Limb (tissue), 2 donors: ENCODE measurements at regions not wholly inside any gene's neighbourhood (a gene's known extent, or its start where the extent isn't known, plus 50 kb on each side); places are given as distances from the start of the nearest gene placed in this dataset.
"Not testable (repeated sequence)": the region's sequence is repeated elsewhere in the genome, so short reads cannot be mapped to it uniquely, and the experiment has no call there.

ENCODE experiments used
- DNase-seq, 2 donors: peaks; one replicate each; pipeline ENCODE4 v3.0.0-alpha.2; 2016; ENCODE audit errors: extremely low spot score in 2 of 2

DNA sequence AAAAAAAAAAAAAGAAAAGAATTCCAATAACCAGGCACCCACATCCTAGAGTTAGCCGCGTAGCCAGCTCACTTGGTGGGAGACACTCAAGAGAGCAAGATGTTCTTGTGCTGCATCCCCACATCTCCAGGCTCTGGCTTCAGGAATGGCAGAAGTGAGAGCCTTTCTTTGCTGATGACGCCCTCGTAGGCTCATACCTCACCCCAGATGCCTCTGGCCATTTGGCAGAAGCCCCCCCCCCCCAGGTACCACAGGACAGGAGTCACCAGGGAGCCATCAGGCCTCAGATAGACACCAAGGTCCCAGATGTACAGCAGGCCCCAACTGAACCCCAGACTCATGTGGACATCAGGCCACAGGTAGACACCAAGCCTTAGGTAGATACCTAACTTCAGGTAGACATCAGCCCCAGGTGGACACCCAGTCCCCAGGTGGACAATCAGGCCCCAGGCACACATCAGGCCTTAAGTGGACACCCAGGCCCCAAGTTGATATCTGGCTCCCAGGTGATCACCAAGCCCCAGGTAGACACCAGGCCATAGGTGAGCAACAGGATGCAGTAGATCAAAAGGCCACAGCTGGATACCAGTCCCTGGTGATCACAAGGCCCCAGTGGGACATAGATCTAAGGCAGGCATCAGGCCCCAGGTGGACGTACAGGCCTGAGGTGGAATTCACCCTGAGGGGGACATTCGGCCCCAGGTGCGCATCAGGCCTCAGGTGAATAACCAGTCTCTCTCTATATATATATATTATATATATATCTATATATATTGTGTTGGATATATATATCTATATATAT, 202.5 kb downstream of the POTEM start:
- peak in 1 of 2 donors; percentile 6 for DNase-seq

DNA sequence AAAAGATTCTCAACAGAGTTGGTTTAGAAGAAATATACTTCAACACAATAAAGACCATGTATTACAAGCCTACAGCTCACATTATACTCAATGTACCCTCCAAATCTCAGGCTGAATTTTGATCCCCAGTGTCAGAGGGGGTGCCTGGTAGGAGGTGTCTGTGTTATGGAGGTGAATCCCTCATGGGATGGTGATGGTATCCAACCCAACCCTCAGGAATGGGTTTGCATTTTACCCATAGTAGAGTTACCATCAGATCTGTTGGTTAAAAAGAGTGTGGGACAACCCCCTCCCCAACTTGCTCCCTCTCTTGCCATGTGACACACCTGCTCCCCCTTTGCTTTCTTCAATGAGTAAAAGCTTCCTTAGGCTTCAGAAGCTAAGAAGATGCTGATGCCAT, 205.5 kb downstream of the POTEM start:
- DNase-seq: not testable (repeated sequence)

DNA sequence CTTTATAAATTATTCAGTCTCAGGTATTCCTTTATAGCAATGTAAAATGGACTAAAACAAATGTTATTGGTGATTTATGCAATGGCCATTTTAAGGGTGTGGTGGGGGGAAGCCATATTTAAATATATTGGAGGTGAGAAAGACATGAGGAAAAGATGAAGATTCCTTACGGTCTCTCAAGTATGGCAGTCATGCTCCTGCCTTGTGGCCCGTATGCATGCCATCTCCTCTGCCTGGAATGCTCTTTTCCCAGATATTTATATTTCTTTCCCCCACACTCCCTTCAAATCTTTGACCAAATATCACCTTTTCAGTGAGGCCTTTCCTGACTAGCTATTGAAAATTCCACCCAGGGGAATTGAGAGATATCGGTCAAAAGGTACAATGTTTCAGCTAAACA, 206.0 kb downstream of the POTEM start:
- DNase-seq: not testable (repeated sequence)

DNA sequence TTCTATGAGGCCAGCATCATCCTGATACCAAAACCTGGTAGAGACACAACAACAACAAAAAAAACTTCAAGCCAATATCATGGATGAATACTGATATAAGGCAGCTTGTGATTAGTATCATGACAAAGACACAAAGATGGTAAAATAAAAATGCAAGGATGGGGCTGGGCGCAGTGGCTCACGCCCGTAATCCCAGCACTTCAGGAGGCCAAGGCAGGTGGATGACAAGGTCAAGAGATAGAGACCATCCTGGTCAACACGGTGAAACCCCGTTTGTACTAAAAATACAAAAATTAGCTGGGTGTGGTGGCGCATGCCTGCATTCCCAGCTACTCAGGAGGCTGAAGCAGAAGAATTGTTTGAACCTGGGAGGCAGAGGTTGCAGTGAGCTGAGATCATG, 210.2 kb downstream of the POTEM start:
- DNase-seq: not testable (repeated sequence)

DNA sequence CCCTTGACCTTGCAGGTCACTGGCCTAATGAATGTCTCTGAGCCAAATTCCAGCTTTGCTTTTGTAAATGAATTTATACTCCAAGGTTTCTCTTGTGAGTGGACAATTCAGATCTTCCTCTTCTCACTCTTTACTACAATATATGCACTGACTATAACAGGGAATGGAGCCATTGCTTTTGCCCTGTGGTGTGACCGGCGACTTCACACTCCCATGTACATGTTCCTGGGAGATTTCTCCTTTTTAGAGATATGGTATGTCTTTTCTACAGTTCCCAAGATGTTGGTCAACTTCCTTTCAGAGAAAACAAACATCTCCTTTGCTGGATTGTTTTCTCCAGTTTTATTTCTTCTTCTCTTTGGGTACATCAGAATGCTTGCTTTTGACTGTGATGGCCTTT, 213.1 kb downstream of the POTEM start:
- DNase-seq: not testable (repeated sequence)

DNA sequence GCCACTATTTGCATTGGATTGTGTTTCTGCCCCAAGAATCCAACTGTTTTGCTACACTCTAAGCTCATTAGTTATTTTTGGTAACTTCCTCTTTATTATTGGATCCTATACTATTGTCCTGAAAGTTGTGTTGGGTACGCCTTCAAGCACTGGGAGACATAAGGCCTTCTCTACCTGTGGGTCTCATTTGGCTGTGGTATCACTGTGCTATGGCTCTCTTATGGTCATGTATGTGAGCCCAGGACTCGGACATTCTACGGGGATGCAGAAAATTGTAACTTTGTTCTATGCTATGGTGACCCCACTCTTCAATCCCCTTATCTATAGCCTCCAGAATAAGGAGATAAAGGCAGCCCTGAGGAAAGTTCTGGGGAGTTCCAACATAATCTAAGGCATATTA, 213.6 kb downstream of the POTEM start:
- DNase-seq: not testable (repeated sequence)

DNA sequence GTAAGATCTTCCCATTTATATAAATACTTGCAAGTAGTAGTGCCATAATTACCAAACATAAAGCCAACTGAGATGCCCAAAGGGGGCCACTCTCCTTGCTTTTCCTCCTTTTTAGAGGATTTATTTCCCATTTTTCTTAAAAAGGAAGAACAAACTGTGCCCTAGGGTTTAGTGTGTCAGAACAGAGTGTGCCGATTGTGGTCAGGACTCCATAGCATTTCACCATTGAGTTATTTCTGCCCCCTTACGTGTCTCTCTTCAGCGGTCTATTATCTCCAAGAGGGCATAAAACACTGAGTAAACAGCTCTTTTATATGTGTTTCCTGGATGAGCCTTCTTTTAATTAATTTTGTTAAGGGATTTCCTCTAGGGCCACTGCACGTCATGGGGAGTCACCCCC, 227.9 kb downstream of the POTEM start:
- not testable (repeated sequence) for DNase-seq

DNA sequence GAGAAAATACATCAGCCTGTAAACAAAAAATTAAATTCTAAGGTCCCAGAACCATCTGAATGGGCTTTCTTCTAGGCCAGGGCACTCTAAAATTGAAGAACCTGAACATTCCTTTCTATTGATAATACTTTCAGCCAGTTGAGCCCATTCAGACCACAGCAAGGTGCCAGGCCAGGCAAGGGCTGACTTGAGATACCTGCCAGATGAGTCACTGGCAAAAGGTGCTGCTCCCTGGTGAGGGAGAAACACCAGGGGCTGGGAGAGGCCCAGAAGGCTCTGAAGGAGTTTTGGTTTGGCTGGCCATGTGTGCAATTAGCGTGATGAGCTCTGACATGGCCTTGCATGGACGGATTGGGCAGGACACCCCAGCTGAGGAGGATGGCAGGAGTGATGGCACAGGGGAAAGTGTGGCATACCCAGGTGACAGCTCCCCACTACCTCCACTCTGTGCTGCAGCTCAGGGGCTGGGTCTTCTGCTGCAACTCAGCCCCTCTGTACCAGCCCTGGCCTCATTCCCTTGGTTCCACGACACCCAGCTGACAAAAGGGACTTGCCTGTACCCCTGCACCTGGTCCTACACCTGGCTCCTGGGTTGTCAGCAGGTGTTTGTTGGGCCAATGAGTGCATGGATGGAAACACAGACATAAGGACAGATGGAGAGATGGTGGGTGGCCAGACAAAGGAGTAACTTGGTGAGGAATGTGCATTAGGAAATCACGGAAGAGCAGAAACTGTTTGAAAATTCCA, 230.4 kb downstream of the POTEM start:
- not testable (repeated sequence) for DNase-seq

DNA sequence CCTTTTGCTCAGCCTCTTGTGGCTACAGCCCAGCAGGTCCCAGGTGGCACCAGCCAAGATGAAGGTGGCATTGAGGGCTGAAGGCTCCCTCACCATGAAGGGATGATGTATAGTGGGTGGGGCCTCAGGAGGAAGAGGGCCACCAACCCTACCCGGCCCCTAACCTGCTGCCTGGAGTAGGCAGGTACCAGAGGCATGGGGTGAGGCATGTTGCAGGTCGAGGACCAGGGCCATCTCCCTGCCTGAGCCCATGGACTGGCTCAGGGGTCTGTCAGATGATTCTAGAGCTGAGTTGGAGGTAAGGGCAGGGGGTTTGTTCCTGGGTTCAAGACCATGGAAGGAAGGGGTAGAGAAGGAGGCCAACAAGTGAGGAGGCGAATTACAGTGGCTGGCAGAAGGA, 231.1 kb downstream of the POTEM start:
- not testable (repeated sequence) for DNase-seq

DNA sequence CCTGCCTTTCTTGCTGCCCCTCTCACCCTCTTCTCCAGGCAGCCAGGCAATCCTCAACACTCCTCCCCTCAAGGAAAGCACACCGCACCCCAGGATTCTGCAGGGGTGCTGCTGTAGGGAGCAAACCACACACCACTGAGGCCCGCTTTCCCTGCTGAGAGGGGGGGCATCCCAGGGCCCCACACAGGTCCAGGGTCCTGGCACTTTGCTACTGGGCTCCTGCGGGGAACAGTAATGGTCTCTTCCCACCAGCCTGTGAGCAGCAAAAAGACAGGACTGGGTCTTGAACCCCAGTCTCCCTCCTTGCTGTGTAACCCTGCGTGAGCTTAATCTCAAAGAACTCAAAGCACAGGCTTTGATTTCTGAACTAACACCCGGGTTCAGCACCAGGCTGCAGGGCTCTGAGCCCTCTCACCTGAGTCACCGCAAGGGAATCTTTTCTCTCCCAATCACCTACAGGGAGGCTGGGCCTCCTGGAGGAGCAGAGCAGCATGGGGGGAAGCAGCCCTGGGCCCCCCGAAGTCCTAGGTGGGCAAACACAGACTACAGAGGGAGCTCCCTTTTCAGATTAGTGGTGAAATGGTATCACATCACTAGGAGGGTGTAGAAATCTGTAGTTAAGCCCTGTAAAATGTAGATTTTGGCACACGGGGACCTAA, 232.6 kb downstream of the POTEG start:
- DNase-seq: not testable (repeated sequence)

DNA sequence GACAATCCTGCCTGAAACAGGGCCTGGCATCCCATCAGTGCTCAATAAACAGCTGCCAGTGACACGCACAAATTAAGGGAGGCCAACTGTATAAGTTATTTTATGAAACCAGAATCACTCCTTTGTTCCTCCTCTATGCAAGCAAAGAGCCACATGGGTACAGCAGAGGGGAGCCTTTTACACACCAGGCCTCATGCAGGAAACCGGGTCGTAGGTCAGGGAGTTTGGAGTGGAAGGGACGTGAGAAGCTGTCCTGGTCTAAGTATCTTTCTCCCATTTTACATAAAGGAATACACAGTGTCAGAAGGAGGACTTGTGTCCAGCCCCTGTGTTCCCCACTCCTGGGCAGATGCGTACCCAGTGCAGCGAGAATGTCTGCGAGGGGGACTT, 232.1 kb downstream of the POTEG start:
- not testable (repeated sequence) for DNase-seq

DNA sequence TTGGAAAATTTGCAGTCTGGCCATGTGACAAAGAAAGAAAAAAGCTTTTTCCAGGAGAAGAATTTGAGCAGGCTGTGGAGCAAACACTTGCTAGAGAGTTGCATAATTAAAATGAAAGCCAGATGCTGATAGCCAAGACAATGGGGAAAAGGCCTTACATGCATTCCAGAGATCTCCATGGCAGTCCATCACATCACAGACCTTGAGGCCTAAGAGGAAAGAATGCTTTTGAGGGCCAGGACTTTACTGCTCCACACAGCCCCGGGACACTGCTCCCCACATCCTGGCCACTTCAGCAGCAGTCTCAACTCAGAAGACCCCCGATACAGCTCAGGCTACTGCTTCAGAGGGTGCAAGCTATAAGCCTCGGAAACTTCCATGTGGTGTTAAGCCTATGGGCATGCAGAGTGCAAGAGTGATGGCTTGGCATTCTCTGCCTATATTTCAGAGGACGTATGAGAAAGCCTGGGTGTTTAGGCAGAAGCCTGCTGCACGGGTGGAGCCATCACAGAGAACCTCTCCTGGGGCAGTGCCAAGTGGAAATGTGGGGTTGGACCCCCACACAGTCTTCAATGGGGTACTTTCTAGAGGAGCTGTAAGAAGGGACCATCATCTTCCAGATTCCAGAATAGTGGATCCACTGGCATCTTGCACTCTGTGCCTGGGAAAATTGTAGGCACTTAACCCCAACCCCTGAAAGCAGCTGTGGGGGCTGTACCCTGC, 230.7 kb downstream of the POTEG start:
- not testable (repeated sequence) for DNase-seq

DNA sequence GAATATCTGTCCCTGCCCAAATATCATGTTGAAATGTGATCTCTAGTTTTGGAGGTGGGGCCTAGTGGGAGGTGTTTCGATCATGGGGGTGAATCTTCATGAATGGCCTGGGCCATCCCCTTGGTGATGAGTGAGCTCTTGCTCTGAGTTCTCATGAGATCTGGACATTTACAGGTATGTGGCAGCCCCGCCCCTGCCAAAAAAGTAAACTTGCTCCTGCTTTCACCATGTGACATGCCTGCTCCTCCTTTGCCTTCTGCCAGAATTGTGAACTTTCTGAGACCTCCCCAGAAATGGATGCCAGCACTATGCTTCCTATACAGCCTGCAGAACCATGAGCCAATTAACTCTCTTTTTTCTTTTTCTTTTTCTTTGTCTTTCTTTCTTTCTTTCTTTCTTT, 229.3 kb downstream of the POTEG start:
- not testable (repeated sequence) for DNase-seq

DNA sequence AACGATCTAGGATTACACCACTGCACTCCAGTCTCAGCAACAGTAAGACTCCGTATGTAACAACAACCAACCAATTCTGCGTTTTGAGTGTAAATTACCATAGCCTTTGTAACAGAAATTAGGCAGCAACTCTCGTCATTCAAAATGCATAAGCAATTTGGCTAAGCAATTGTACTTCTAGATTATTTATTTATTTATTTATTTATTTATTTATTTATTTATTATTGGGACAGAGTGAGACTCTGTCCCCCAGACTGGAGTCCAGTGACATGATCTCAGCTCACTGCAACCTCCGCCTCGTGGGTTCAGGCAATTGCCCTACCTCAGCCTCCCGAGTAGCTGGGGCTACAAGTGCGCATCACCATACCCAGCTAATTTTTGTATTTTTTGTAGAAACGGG, 217.7 kb downstream of the POTEG start:
- not testable (repeated sequence) for DNase-seq

DNA sequence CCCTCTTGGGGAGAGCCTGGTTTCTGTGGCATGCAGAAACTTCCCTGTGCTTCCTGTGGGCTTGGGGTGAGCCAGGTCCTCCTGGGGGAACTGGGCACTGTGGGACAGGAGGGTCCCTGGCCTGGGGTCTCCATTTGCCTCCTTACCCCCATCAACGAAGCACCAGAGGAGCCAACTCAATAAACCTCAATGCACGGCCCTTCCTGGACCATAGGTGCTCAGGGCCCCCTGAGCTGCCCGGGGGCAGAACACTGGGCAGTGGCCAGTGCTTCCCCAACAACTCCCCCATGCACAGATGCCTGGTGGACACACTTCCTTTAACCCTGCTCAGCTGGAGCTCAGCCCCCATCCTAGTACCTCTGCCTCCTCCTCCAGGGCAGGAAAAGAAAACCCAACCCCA, 214.7 kb downstream of the POTEG start:
- DNase-seq: not testable (repeated sequence)

DNA sequence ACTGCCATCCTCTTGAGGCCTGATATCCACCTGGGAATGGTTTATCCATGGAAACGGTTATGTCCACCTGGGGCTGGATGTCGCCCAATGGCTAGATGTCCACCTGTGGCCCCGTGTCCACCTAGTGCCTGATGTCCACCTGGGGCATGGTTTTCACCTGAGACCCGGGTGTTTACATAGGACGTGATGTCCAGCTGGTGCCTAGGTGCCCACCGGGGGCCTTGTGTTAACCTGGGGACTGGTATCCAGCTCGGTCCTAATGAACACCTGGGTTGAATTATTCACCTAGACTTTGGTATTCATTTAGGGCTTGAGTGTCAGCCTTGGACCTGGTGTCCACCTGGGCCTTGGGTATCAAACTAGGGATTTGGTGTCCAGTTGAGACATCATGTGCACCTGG, 202.7 kb downstream of the POTEG start:
- not testable (repeated sequence) for DNase-seq

DNA sequence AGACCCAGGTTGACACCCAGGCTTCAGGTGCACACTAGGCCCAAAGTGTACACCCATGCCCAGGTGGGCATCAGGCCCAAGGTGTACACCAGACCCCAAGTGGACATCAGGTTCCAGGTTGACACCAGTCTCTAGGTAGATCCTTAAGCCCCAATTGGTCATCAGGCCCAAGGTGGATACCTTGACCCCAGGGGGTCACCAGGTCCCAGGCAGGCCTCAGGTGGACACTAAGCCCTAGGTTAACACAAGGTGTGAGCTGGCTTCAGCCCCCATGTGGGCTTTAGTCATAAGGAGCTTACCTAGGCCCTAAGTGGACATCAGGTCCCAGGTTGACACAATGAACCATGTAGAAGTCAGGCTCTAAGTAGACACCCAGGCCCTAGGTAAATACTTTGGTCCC, 200.1 kb downstream of the POTEG start:
- not testable (repeated sequence) for DNase-seq

DNA sequence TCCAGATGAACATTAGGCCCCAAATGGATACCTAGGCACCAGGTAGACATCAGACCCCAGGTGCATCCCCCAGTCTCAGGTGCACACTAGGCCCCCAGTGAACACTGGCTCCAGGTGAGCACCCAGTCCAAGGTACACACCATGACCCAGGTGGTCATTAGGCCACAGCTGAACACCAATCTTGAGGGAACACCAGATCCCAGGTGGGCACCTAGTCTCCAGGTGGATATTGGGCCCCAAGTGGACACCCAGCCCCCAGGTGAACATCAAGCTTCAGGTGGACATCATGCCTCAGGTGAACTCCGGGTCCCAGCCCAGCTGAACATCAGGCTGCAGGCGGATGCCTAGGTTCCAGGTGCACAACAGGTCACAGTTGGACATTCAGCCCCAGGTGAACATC, 196.5 kb downstream of the POTEG start:
- DNase-seq: not testable (repeated sequence)

DNA sequence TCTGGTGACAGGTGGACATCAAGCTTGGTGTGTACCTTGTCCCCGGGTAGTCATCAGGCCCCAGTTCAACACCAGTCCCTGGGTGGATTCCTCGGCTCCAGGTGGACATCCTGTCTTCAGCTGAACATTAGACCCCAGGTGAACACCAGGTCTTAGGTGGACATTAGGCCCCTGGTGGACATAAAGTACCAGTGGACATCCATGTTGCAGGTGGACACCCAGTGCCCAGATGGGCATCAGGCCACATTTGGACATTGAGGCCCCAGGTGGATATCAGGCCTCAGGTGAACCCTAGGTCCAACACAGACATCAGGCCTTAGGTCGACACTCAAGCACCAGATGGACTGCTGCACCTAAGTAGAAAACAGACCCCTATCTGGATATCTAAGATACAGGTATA, 195.6 kb downstream of the POTEG start:
- not testable (repeated sequence) for DNase-seq

DNA sequence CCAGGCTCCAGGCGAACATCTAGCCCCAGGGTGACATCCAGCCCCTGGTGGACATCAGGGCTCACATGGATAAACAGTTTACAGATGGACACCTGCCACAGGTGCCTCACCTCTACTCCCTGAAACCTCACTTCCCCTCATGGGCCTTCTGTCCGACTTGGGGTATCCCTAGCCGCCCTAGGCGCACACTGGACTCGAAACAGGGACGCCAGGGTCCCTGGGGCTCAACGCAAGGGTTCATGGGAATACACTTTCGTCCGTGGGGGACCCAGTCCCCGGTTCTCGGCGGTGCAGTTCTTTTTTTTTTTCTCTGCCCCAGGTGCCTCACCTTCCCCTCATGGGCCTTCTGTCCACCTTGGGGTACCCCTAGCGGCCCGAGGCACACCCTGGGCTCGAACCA, 194.2 kb downstream of the POTEG start:
- not testable (repeated sequence) for DNase-seq

DNA sequence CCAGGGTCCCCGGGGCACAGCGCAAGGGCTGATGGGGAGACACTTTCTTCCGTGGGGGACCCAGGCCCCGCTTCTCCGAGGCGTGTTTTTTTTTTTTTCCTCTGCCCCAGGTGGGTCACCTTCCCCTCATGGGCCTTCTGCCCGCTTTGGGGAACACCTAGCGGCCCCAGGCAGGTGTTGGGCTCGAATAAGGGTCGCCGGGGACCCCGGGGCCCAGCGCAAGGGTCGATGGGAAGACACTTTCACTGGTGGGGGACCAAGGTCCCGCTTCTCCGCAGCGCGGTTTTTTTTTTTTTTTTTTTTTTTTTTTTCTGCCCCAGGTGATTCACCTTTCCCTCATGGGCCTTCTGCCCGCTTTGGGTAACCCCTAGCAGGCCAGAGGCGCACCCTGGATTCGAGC, 193.8 kb downstream of the POTEG start:
- not testable (repeated sequence) for DNase-seq
